ENCODE measurements at regions not wholly inside any gene's neighbourhood (a gene's known extent, or its start where the extent isn't known, plus 50 kb on each side); places are given as distances from the start of the nearest gene placed in this dataset.
"Not testable (repeated sequence)": the region's sequence is repeated elsewhere in the genome, so short reads cannot be mapped to it uniquely, and the experiment has no call there.

GRCh38 chr7:25069900-25070443 is 55.1 kb downstream of the CYCS start:
- DNase-seq (ENCODE audit: low spot score) = no peak
- intact Hi-C loops (cut with DNase I) = loop anchor here in 1 of 2 donors (5.0 kb wide), 1 partner anchor 248 kb away; no protein-coding TSS in a partner anchor

- intact Hi-C loops (cut with DNase I) = no loop called here
Measured at GRCh38 chr7:25068502-25069213, 56.4 kb downstream of the CYCS start.

GRCh38 chr7:25067726-25068501 is 57.1 kb downstream of the CYCS start:
- DNase-seq (ENCODE audit: low spot score) = no peak
- intact Hi-C loops (cut with DNase I) = no loop called here

More at GRCh38 chr7:25068502-25069213, 56.4 kb downstream of the CYCS start:
- peak; percentile 83 for DNase-seq (ENCODE audit: low spot score)

- intact Hi-C loops (cut with DNase I) = loop anchor here in 1 of 2 donors (1.0 kb wide), 1 partner anchor 8 kb away; no protein-coding TSS in a partner anchor
- DNase-seq (ENCODE audit: low spot score) = no peak
Measured at GRCh38 chr7:25066253-25066652, 58.8 kb downstream of the CYCS start.

DNA sequence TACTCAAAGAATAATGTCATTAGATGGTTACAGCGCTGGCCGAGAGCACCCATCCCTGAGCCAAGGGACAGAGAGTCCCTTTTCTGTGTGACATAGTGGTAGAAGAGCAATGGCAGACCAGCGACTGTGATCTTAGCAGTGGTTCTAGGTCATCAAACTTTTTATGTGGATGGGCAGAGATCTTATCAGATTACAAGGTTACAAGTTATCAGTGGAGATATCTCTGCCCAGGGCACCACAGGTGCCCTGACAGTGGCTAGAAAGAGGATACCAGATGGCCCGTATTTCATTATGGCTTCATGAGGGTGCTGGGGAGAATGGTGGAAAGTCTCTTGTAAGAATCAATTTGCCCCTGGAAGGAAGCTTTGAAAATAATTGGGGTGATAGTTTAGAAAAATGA is 62.7 kb downstream of the CYCS start:
- intact Hi-C loops (cut with DNase I) = no loop called here
- no peak for DNase-seq (ENCODE audit: low spot score)

GRCh38 chr7:25060487-25061055 is 64.5 kb downstream of the CYCS start:
- intact Hi-C loops (cut with DNase I) = no loop called here
- no peak for DNase-seq (ENCODE audit: low spot score)

DNA sequence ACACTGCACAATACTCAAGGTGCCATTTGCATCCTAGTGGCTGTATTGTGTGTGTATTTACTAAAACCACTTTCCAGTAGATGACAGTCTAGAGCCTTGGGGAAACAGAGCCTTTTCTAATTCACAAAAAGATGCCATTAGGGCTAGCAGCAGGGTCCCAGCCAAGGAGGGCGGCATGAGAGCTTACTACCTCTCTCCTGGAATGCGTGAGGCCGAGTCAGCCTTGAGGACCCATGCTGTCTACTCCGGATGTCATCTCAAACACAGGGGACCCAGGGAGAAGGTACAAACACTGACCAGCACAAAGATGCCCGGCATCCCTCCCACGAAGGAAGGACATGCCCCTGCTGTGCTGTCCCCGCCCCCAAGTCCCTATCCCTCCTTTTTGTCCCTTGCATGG is 65.5 kb downstream of the CYCS start:
- DNase-seq (ENCODE audit: low spot score) = no peak
- intact Hi-C loops (cut with DNase I) = no loop called here

- intact Hi-C loops (cut with DNase I) = no loop called here
- no peak for DNase-seq (ENCODE audit: low spot score)
Measured at GRCh38 chr7:25056368-25056767, 68.7 kb downstream of the CYCS start.

DNA sequence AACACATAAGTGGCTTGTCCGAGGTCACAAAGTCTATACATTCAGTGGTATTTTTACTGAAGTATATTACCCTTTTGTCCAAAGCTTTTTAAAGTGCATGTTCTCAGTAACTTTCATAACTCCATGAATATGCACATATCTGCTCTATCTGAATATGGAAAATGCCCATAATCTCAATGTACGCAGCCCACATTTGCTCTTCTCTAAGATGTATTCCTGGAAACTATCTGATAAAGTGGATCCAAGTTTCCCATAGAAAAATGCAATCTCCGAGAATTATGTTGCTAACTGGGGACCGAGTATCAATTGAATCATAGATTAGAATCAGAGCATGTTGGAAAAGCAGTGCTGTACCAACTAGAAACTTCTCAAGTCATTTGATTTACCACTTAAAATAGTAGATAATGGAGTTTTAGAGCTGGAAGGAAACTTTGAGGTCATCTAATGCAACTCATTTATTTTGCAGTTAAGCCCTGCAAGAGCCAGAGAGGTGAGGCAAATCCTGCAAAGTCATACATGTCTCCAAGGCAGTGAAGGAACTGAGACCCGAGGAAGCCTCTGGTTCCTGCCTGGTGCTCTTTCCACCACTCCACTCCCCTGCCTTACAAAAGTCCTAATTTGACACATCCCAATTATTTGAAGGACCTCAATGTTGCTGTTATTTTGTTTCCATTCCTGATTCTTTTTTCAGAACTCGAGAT is 69.4 kb downstream of the CYCS start:
- intact Hi-C loops (cut with DNase I) = no loop called here
- no peak for DNase-seq (ENCODE audit: low spot score)

DNA sequence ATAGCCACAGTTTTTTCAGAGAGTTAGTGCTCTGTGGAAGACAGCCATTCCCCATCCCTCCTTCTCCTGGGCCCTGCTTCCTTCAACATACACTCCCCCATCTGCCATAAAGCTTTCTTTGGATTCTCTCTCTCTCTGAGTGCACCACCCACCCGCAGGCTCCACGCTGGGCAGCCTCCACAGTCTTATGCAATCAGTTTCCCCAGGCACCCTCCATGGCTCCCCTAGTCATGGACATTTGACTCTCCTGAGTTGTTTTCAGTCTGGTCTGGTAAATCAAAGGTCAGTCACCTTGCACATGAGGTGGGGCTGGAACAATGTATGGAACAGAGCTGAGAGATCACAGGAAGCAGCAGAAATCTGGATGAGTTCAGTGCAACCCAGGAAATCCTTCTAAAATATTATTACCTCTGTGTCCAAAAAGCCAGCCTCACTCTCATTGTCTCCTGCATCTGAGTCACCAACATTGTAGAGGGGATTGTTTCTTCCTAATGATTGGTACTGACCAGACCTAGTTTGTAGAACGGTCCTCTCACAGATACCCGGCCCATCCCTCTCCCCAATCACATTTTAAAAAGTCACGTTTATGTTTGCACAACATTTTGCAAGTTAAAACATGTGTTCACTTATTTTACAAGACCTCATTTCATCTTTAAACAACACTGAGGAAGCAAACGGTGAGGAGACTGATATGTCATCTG is 70.1 kb downstream of the CYCS start:
- intact Hi-C loops (cut with DNase I) = no loop called here
- DNase-seq (ENCODE audit: low spot score) = no peak

DNA sequence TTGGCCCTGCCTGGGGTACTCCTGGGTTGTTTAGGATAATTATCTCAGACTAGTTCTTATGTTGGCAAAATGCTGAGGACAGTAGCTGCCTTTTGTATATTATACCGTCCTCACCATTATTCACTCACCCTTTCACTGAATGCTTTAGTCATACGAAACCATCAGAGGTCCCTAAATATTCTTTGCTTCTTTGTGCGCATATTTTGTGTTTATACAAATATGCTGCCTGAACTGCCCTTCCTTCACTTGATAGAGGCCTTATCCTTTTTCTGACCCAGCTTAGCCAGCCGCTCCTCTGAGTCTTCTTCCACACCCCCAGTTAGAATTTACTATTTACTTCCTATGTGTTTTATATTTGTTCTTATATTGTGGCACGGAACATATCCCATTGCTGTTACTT is 70.2 kb upstream of the OSBPL3 start:
- intact Hi-C loops (cut with DNase I) = no loop called here
- DNase-seq (ENCODE audit: low spot score) = no peak

DNA sequence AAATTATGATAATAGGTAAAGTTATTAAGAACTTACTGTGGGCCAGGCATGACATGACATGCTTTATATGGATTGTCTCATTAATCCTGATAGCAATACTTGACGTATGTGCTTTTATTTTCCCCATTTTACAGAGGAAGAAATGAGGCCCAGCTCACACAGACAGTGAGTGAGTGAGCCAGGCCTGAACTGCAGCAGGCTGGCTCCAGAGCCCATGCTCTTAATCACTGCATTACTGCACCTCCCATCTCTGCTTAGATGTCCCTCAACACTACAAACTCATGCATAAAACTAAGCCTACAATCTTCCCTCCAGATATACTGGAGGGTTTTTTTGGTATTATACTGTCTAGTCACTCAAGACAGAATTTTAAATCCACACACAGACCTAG is 68.5 kb upstream of the OSBPL3 start:
- DNase-seq (ENCODE audit: low spot score) = no peak
- intact Hi-C loops (cut with DNase I) = no loop called here

DNA sequence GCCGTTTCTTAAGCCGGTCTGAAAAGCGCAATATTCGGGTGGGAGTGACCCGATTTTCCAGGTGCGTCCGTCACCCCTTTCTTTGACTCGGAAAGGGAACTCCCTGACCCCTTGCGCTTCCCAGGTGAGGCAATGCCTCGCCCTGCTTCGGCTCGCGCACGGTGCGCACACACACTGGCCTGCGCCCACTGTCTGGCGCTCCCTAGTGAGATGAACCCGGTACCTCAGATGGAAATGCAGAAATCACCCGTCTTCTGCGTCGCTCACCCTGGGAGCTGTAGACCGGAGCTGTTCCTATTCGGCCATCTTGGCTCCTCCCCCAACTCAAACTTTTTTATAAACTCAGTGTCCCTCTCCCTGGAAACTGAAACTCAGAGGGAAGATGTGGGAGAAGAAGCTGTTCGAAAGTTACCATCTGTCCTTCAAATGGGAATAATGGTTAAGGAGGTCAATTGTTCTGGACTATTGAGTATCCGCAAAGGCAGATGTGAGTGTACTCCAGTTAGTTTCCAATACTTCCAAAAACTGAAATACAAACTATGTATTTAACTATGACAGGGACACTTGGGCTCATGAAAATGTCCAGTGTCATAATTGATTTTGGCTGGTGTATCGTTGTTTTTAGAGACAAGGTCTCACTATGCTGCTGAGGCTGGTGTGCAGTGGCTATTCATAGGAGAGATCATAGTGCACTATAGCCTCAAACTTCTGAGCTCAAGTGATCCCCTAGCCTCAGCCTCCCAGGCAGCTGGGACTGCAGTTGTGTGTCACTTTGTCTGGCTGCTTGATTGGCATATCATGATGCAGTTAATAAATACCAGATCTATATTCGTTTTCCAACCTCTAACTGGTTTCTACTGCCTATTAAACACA is 67.8 kb upstream of the OSBPL3 start:
- intact Hi-C loops (cut with DNase I); DNase-seq (ENCODE audit: low spot score): not testable (repeated sequence)

- no peak for DNase-seq (ENCODE audit: low spot score)
- intact Hi-C loops (cut with DNase I) = no loop called here
Measured at GRCh38 chr7:25037325-25037724, 57.3 kb upstream of the OSBPL3 start.

DNA sequence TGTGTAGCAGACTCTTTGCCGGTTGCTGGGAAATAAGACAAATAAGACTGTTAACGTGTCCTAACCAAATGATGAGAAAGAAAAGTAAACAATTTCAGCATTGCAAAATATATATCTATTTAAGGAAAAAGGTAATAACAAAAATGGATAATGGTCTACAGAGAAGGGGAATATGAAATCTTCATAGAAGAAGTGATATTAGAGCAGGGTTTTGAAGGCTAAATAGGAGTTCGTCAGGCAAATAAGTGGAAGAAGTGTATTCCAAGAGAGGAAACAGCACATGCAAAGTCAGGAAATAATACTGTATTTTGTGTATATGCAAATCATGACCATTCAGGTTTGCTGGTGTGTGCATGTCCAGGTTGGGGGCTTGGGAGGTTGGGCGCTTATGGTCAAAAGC is 55.3 kb upstream of the OSBPL3 start:
- intact Hi-C loops (cut with DNase I) = no loop called here
- no peak for DNase-seq (ENCODE audit: low spot score)

GRCh38 chr7:25034136-25034535 is 54.2 kb upstream of the OSBPL3 start:
- DNase-seq (ENCODE audit: low spot score) = no peak
- intact Hi-C loops (cut with DNase I) = no loop called here

GRCh38 chr7:25032774-25033743 is 53.1 kb upstream of the OSBPL3 start:
- no peak for DNase-seq (ENCODE audit: low spot score)
- intact Hi-C loops (cut with DNase I) = no loop called here

Measured in posterior vena cava (tissue), 2 donors.